OCI-LY3 (cell line): ENCODE measurements at regions not wholly inside any gene's neighbourhood (a gene's known extent, or its start where the extent isn't known, plus 50 kb on each side); places are given as distances from the start of the nearest gene placed in this dataset.

ENCODE experiments used
- H2AFZ ChIP-seq: fragments of 200-600, 300-600 bp; shearing (Covaris generic); 2 replicates; pipeline ENCODE4 v1.6.0; 2014; ENCODE audit warnings: antibody characterized with exemption, low read depth, low read length
- H3K27ac ChIP-seq: fragments of 200-600, 300-600 bp; sonication (generic); 2 replicates; pipeline ENCODE4 v1.5.1; 2014; ENCODE audit warnings: mild to moderate bottlenecking, low read length, moderate library complexity, mixed read lengths
- H3K27me3 ChIP-seq: fragments of 200-600, 300-600 bp; sonication (generic); 2 replicates; pipeline ENCODE4 v1.6.1; 2014; ENCODE audit warnings: low read depth, low read length, mixed read lengths
- H3K36me3 ChIP-seq: fragments of 200-600, 300-600 bp; sonication (generic); replicated peaks from 2 replicates; pipeline ENCODE3; 2014; ENCODE audit warnings: low read depth, low read length, mixed read lengths
- H3K4me1 ChIP-seq: fragments of 300-600, 200-600 bp; sonication (generic); 2 replicates; pipeline ENCODE4 v1.6.1; 2014; ENCODE audit warnings: low read length, mixed read lengths
- H3K4me2 ChIP-seq: fragments of 200-600, 300-600 bp; sonication (generic); 2 replicates; pipeline ENCODE4 v1.6.1; 2014; ENCODE audit warnings: low read length, mixed read lengths
- H3K4me3 ChIP-seq: fragments of 300-600, 200-600 bp; sonication (generic); 2 replicates; pipeline ENCODE4 v1.5.1; 2014; ENCODE audit warnings: antibody characterized with exemption, mild to moderate bottlenecking, low read length, moderate library complexity
- H3K79me2 ChIP-seq: fragments of 300-600, 200-600 bp; shearing (Covaris generic); 2 replicates; pipeline ENCODE4 v1.6.1; 2014; ENCODE audit warnings: mild to moderate bottlenecking, low read length, mixed read lengths
- H3K9ac ChIP-seq: fragments of 300-600, 200-600 bp; shearing (Covaris generic); 2 replicates; pipeline ENCODE4 v1.6.0; 2014; ENCODE audit warnings: mild to moderate bottlenecking, low read length, moderate library complexity
- H3K9me3 ChIP-seq: fragments of 200-600, 300-600 bp; shearing (Covaris generic); 2 replicates; pipeline ENCODE4 v1.6.1; 2014; ENCODE audit warnings: low read length, mixed read lengths; ENCODE audit not compliant: insufficient read depth
- H4K20me1 ChIP-seq: fragments of 200-600, 300-600 bp; sonication (generic); 2 replicates; pipeline ENCODE4 v1.6.1; 2016; ENCODE audit warnings: low read length, mixed read lengths; ENCODE audit not compliant: insufficient read depth
- CTCF ChIP-seq: fragments of 200-600, 300-600 bp; sonication (generic); IDR thresholded peaks from 2 replicates; pipeline ENCODE4 v1.5.1; 2014; ENCODE audit warnings: antibody characterized with exemption, low read length, low read depth
- EZH2phosphoT487 ChIP-seq: fragments of 200-600 bp; shearing (Covaris generic); IDR thresholded peaks from 2 replicates; pipeline ENCODE4 v1.6.1; 2018; ENCODE audit warnings: antibody characterized with exemption, mixed run types, low read depth

GRCh38 chr9:11163843-11164242 lies 551.0 kb upstream of the PTPRD start:
- 0 out of 2 replicates have a peak, but pooled peaks cover 3% of the 10 kb centered on the region for H3K9me3 ChIP-seq
- no peaks in the 10 kb centered on the region for H3K4me1 ChIP-seq
- H3K27me3 ChIP-seq, result no peaks in the 10 kb centered on the region
- no peaks in the 10 kb centered on the region for H3K79me2 ChIP-seq
- no peak overlapping the region for H3K27ac ChIP-seq
- no peak for TF ChIP-seq EZH2phosphoT487
- TF ChIP-seq CTCF, result no peak
- no peak overlapping the region for H3K4me2 ChIP-seq
- H3K36me3 ChIP-seq, result no peaks in the 10 kb centered on the region
- H3K9ac ChIP-seq, result no peak overlapping the region
- no peak overlapping the region for H2AFZ ChIP-seq
- H4K20me1 ChIP-seq, result no peaks in the 10 kb centered on the region
- H3K4me3 ChIP-seq, result no peak overlapping the region

GRCh38 chr9:11182001-11182400 lies 569.2 kb upstream of the PTPRD start:
- H3K27ac ChIP-seq, result no peak overlapping the region
- no peaks in the 10 kb centered on the region for H3K4me1 ChIP-seq
- no peak overlapping the region for H3K4me3 ChIP-seq
- H3K4me2 ChIP-seq, result no peak overlapping the region
- no peaks in the 10 kb centered on the region for H3K27me3 ChIP-seq
- H3K9ac ChIP-seq, result no peak overlapping the region
- H2AFZ ChIP-seq, result no peak overlapping the region
- H3K79me2 ChIP-seq, result no peaks in the 10 kb centered on the region
- TF ChIP-seq CTCF (no peak), EZH2phosphoT487 (no peak)
- H3K9me3 ChIP-seq, result no peaks in the 10 kb centered on the region
- H3K36me3 ChIP-seq, result no peaks in the 10 kb centered on the region
- H4K20me1 ChIP-seq, result no peaks in the 10 kb centered on the region

- Histone ChIP-seq H3K79me2 (no peaks in the 10 kb centered on the region), H3K4me3 (no peak overlapping the region), H2AFZ (no peak overlapping the region), H3K4me2 (no peak overlapping the region), H3K27me3 (no peaks in the 10 kb centered on the region), H3K27ac (no peak overlapping the region), H3K9ac (no peak overlapping the region), H3K36me3 (no peaks in the 10 kb centered on the region), H3K4me1 (no peaks in the 10 kb centered on the region), H3K9me3 (no peaks in the 10 kb centered on the region), H4K20me1 (no peaks in the 10 kb centered on the region)
- TF ChIP-seq EZH2phosphoT487 (no peak), CTCF (no peak)
Observed at GRCh38 chr9:11190719-11191118, 577.9 kb upstream of the PTPRD start.

GRCh38 chr9:11192993-11193392 lies 580.2 kb upstream of the PTPRD start:
- H3K36me3 ChIP-seq, result no peaks in the 10 kb centered on the region
- H3K9ac ChIP-seq, result no peak overlapping the region
- H3K27ac ChIP-seq, result no peak overlapping the region
- no peaks in the 10 kb centered on the region for H3K4me1 ChIP-seq
- H3K9me3 ChIP-seq, result no peaks in the 10 kb centered on the region
- no peaks in the 10 kb centered on the region for H3K27me3 ChIP-seq
- H3K4me2 ChIP-seq, result no peak overlapping the region
- no peak overlapping the region for H2AFZ ChIP-seq
- H4K20me1 ChIP-seq, result no peaks in the 10 kb centered on the region
- no peaks in the 10 kb centered on the region for H3K79me2 ChIP-seq
- TF ChIP-seq EZH2phosphoT487 (no peak), CTCF (no peak)
- no peak overlapping the region for H3K4me3 ChIP-seq
